ENCODE measurements at regions not wholly inside any gene's neighbourhood (a gene's known extent, or its start where the extent isn't known, plus 50 kb on each side); places are given as distances from the start of the nearest gene placed in this dataset.

GRCh38 chr14:97377550-97377949 lies 580.4 kb downstream of the VRK1 start:
- TF ChIP-seq EZH2 (IDR thresholded peaks at IDR 0.05; ENCODE audit: insufficient read depth, poor library complexity, severe bottlenecking), result no peak
- TF ChIP-seq EZH2phosphoT487 (IDR thresholded peaks at IDR 0.05; ENCODE audit: insufficient read depth, low read depth), result no peak

All from GM23248 (cell line).